Motor neuron (in vitro differentiated cells): ENCODE measurements at regions not wholly inside any gene's neighbourhood (a gene's known extent, or its start where the extent isn't known, plus 50 kb on each side); places are given as distances from the start of the nearest gene placed in this dataset.

Source experiments
- ATAC-seq, 8 experiments: fragments of 200-7000 bp; cut with Tn5 transposase; replicated peaks in 6 of 8; 2 replicates each; pipeline ENCODE4 v1.8.0; 2021; ENCODE audit warnings: mild to moderate bottlenecking in 8 of 8, moderate library complexity in 8 of 8
- H3K27ac ChIP-seq, 2 donors: fragments of 250-450 bp; sonication (Bioruptor Pico); 2 replicates each; pipeline ENCODE4 v1.9.0; 2021; ENCODE audit warnings: antibody characterized with exemption in 2 of 2, mild to moderate bottlenecking in 2 of 2, moderate library complexity in 1 of 2
- H3K4me1 ChIP-seq, 2 donors: fragments of 250-450 bp; sonication (Bioruptor Pico); replicated peaks in 1 of 2; 2 replicates each; pipeline ENCODE4 v1.6.1; 2021; ENCODE audit warnings: antibody characterized with exemption in 2 of 2, mild to moderate bottlenecking in 2 of 2, moderate library complexity in 1 of 2
- H3K4me3 ChIP-seq, 5 donors: fragments of 250-450 bp; sonication (Bioruptor Pico); 2 replicates each; pipeline ENCODE4 v1.9.0; 2021; ENCODE audit warnings: antibody characterized with exemption in 5 of 5, mild to moderate bottlenecking in 5 of 5, moderate library complexity in 4 of 5
- WGBS, 10 experiments: fragments of 450-650 bp; shearing (Covaris generic); methylation state at CpG; one replicate each; pipeline ENCODE4 v1.0.0; 2022; 5-methylcytosine and 5-hydroxymethylcytosine counted together
- in situ Hi-C, 9 experiments: fragments of 400-800 bp; cut with MboI; loops; one replicate each; pipeline ENCODE4 v1.15.0; 2021; ENCODE audit warnings: low sequenced_read_pairs in 9 of 9, low pct_unique_long_range_greater_than_20kb in 2 of 9; ENCODE audit not compliant: unreplicated experiment in 9 of 9

- Histone ChIP-seq H3K27ac (no peak overlapping the region), H3K4me3 (no peak overlapping the region), H3K4me1 (peaks cover 0 to 2% of the 10 kb centered on the region in 2 donors)
- ATAC-seq: peak in 1 of 8 experiments; percentile 10
- 20 to 100% (median 94%) methylated on average over 1 to 2 of the region's 2 CpGs for WGBS, 10 experiments
- in situ Hi-C loops: no loop called here
Measured at GRCh38 chr6:88492824-88493223, 326.7 kb upstream of the CNR1 start.

- in situ Hi-C loops: no loop called here
- Histone ChIP-seq H3K27ac (no peak overlapping the region), H3K4me3 (no peak overlapping the region), H3K4me1 (peaks cover 0 to 2% of the 10 kb centered on the region in 2 donors)
- WGBS, 10 experiments: 31 to 100% (median 94%) methylated on average over 2 of the region's 2 CpGs; no CpG with 5 or more reads in 1 of the 10 experiments
- ATAC-seq: no peak
Measured at GRCh38 chr6:88492241-88492640, 326.1 kb upstream of the CNR1 start.

GRCh38 chr6:88491266-88491880 is 325.2 kb upstream of the CNR1 start:
- peak in 3 of 8 experiments; percentile 41 to 52 (median 48) for ATAC-seq
- 7 to 65% (median 28%) methylated on average over 2 to 4 of the region's 4 CpGs; no CpG with 5 or more reads in 1 of the 10 experiments for WGBS, 10 experiments
- Histone ChIP-seq H3K4me1 (peaks cover 0 to 2% of the 10 kb centered on the region in 2 donors), H3K4me3 (no peak overlapping the region), H3K27ac (no peak overlapping the region)
- in situ Hi-C loops: no loop called here

GRCh38 chr6:88490908-88491264 is 324.7 kb upstream of the CNR1 start:
- peak in 3 of 8 experiments; percentile 57 to 83 (median 67) for ATAC-seq
- WGBS, 10 experiments: 18 to 87% (median 77%) methylated on average over 2 of the region's 2 CpGs; no CpG with 5 or more reads in 2 of the 10 experiments
- Histone ChIP-seq H3K27ac (no peak overlapping the region), H3K4me3 (no peak overlapping the region), H3K4me1 (peaks cover 0 to 2% of the 10 kb centered on the region in 2 donors)
- in situ Hi-C loops: no loop called here

- ATAC-seq: peak in 3 of 8 experiments; percentile 36 to 61 (median 48)
- Histone ChIP-seq H3K4me3 (no peak overlapping the region), H3K27ac (no peak overlapping the region), H3K4me1 (peaks cover 0 to 2% of the 10 kb centered on the region in 2 donors)
- WGBS, 10 experiments: 8 to 91% (median 71%) methylated on average over 2 to 6 of the region's 6 CpGs
- in situ Hi-C loops: no loop called here
Measured at GRCh38 chr6:88490195-88490907, 324.2 kb upstream of the CNR1 start.

GRCh38 chr6:88483424-88483823 is 317.3 kb upstream of the CNR1 start:
- WGBS, 10 experiments: 0 to 100% (median 82%) methylated on average over 1 to 2 of the region's 2 CpGs; no CpG with 5 or more reads in 3 of the 10 experiments
- no peak for ATAC-seq
- H3K4me1 ChIP-seq: peaks cover 0 to 14% of the 10 kb centered on the region in 2 donors

GRCh38 chr6:88482465-88482864 is 316.3 kb upstream of the CNR1 start:
- WGBS, 10 experiments: 0 to 100% (median 56%) methylated on average over 1 of the region's 1 CpG; no CpG with 5 or more reads in 6 of the 10 experiments
- no peak for ATAC-seq
- H3K4me3 ChIP-seq: no peak overlapping the region
- peaks cover 0 to 14% of the 10 kb centered on the region in 2 donors for H3K4me1 ChIP-seq
- in situ Hi-C loops: no loop called here
- H3K27ac ChIP-seq: no peak overlapping the region

More at GRCh38 chr6:88483424-88483823, 317.3 kb upstream of the CNR1 start:
- in situ Hi-C loops: no loop called here
- H3K4me3 ChIP-seq: no peak overlapping the region
- H3K27ac ChIP-seq: no peak overlapping the region

- peaks cover 0 to 14% of the 10 kb centered on the region in 2 donors for H3K4me1 ChIP-seq
- no peak for ATAC-seq
- H3K4me3 ChIP-seq: no peak overlapping the region
- in situ Hi-C loops: no loop called here
- H3K27ac ChIP-seq: peak overlapping the region in 1 of 2 donors; percentile 42
- WGBS, 10 experiments: 33 to 100% (median 83%) methylated on average over 1 of the region's 1 CpG; no CpG with 5 or more reads in 5 of the 10 experiments
Measured at GRCh38 chr6:88481519-88481918, 315.4 kb upstream of the CNR1 start.

GRCh38 chr6:88480816-88481215 is 314.7 kb upstream of the CNR1 start:
- H3K4me1 ChIP-seq: peaks cover 0 to 14% of the 10 kb centered on the region in 2 donors
- 17 to 82% (median 43%) methylated on average over 1 to 5 of the region's 5 CpGs; no CpG with 5 or more reads in 1 of the 10 experiments for WGBS, 10 experiments
- no peak overlapping the region for H3K4me3 ChIP-seq
- in situ Hi-C loops: no loop called here
- no peak overlapping the region for H3K27ac ChIP-seq
- no peak for ATAC-seq

- 50 to 100% (median 96%) methylated on average over 1 to 2 of the region's 3 CpGs; no CpG with 5 or more reads in 6 of the 10 experiments for WGBS, 10 experiments
Measured at GRCh38 chr6:88477413-88477812, 311.3 kb upstream of the CNR1 start.

GRCh38 chr6:88476388-88476787 is 310.2 kb upstream of the CNR1 start:
- Histone ChIP-seq H3K27ac (no peak overlapping the region), H3K4me1 (peaks cover 12 to 28% of the 10 kb centered on the region in 2 donors), H3K4me3 (no peak overlapping the region)
- 0 to 96% (median 83%) methylated on average over 1 to 2 of the region's 2 CpGs; no CpG with 5 or more reads in 1 of the 10 experiments for WGBS, 10 experiments
- in situ Hi-C loops: no loop called here
- ATAC-seq: no peak

More at GRCh38 chr6:88477413-88477812, 311.3 kb upstream of the CNR1 start:
- peak in 3 of 8 experiments; percentile 54 to 75 (median 66) for ATAC-seq
- Histone ChIP-seq H3K4me3 (no peak overlapping the region), H3K4me1 (peaks cover 12 to 30% of the 10 kb centered on the region in 2 donors), H3K27ac (no peak overlapping the region)
- in situ Hi-C loops: no loop called here

- H3K27ac ChIP-seq: no peak overlapping the region
- ATAC-seq: no peak
- H3K4me1 ChIP-seq: peaks cover 12 to 19% of the 10 kb centered on the region in 2 donors
- H3K4me3 ChIP-seq: no peak overlapping the region
- in situ Hi-C loops: no loop called here
Measured at GRCh38 chr6:88474720-88475119, 308.6 kb upstream of the CNR1 start.

GRCh38 chr6:88473589-88473988 is 307.4 kb upstream of the CNR1 start:
- 0 to 78% (median 44%) methylated on average over 1 to 2 of the region's 2 CpGs; no CpG with 5 or more reads in 1 of the 10 experiments for WGBS, 10 experiments
- Histone ChIP-seq H3K27ac (no peak overlapping the region), H3K4me1 (peaks cover 12 to 19% of the 10 kb centered on the region in 2 donors), H3K4me3 (no peak overlapping the region)
- peak in 3 of 8 experiments; percentile 19 to 32 (median 26) for ATAC-seq
- in situ Hi-C loops: no loop called here
